SU-DHL-6 (cell line): ENCODE measurements at regions not wholly inside any gene's neighbourhood (a gene's known extent, or its start where the extent isn't known, plus 50 kb on each side); places are given as distances from the start of the nearest gene placed in this dataset.

Source experiments
- CTCF ChIP-seq: fragments of 200-600 bp; sonication (generic); IDR thresholded peaks from one replicate; pipeline ENCODE4 v1.5.1; 2017; ENCODE audit warnings: antibody characterized with exemption, mild to moderate bottlenecking, low read length, moderate library complexity; ENCODE audit not compliant: insufficient read depth, poor library complexity, severe bottlenecking
- EZH2phosphoT487 ChIP-seq: fragments of 200-600 bp; sonication (generic), shearing (Covaris generic); conservative IDR thresholded peaks from 2 replicates; pipeline ENCODE4 v1.6.1; 2018; ENCODE audit warnings: mild to moderate bottlenecking, antibody characterized with exemption, low read length, moderate library complexity, mixed read lengths

- TF ChIP-seq CTCF (no peak), EZH2phosphoT487 (no peak)
Observed at GRCh38 chr9:119667163-119667562, 297.9 kb upstream of the BRINP1 start.
